HepG2 (cell line): ENCODE measurements at regions not wholly inside any gene's neighbourhood (a gene's known extent, or its start where the extent isn't known, plus 50 kb on each side); places are given as distances from the start of the nearest gene placed in this dataset.

Experiments
- ATAC-seq: fragments of 200-7000 bp; cut with Tn5 transposase; 3 replicates; pipeline ENCODE4 v1.9.1; 2020; ENCODE audit warnings: mild to moderate bottlenecking, moderate library complexity
- BruUV-seq: library from RNA; stranded (reverse); fragments of 400-500 nt; replicated peaks from 2 replicates; lab custom pipeline; 2021; lab: Mats Ljungman, UMichigan
- CTCF ChIA-PET: fragments of 300-600 bp; formaldehyde crosslinking; extraction: SDS; loops from one replicate; lab custom pipeline; 2021; ENCODE audit warnings: low total read pairs, inconsistent platforms, low intra/inter-chr PET ratio; lab: Yijun Ruan, JAX
- POLR2A ChIA-PET: fragments of 350-600 bp; sonication (Branson Sonifier 250); formaldehyde crosslinking; loops from one replicate; lab custom pipeline; 2020; ENCODE audit warnings: antibody characterized with exemption, inconsistent platforms; lab: Yijun Ruan, JAX
- DNase-seq: peaks from one replicate; pipeline ENCODE4 v3.0.0-alpha.2; 2015; ENCODE audit warnings: low spot score
- FAIRE-seq: peaks from 3 replicates; lab custom pipeline; 2011; peaks lifted over from hg19 to GRCh38; lab: Jason Lieb, UNC
- H2AFZ ChIP-seq: one replicate; pipeline ENCODE4 v1.6.1; 2011; ENCODE audit warnings: low read length, inconsistent platforms
- H3K27ac ChIP-seq: fragments of 300-600 bp; 3 replicates; pipeline ENCODE4 v1.8.0; 2011; ENCODE audit warnings: mixed run types, mild to moderate bottlenecking, mixed read lengths, low read length, inconsistent platforms; ENCODE audit not compliant: insufficient read depth; ENCODE audit errors: extremely low read length
- H3K27me3 ChIP-seq, 2 experiments: fragments of 200-600 bp in 1 of 2; 2 replicates in 1 of 2; 3 replicates in 1 of 2; pipeline versions ENCODE4 v1.6.0 to v1.8.0; 2011; ENCODE audit warnings: low read length in 2 of 2, mild to moderate bottlenecking in 2 of 2, moderate library complexity in 2 of 2, inconsistent platforms in 1 of 2; ENCODE audit not compliant: insufficient read depth in 2 of 2, control insufficient read depth in 1 of 2
- H3K36me3 ChIP-seq, 2 experiments: fragments of 200-600 bp in 1 of 2; replicated peaks in 1 of 2; 2 replicates in 1 of 2; 3 replicates in 1 of 2; pipeline versions ENCODE4 v1.5.1 to v1.8.0; 2011; ENCODE audit warnings: low read length in 2 of 2, inconsistent platforms in 1 of 2; ENCODE audit not compliant: insufficient read depth in 2 of 2, control insufficient read depth in 1 of 2
- H3K4me1 ChIP-seq: 2 replicates; pipeline ENCODE4 v1.5.1; 2012; ENCODE audit warnings: low read length, inconsistent platforms; ENCODE audit not compliant: insufficient read depth
- H3K4me2 ChIP-seq: 2 replicates; pipeline ENCODE4 v1.6.0; 2011; ENCODE audit warnings: low read depth, low read length, inconsistent platforms
- H3K4me3 ChIP-seq, 3 experiments: fragments of 200-600 bp in 1 of 3; sonication (generic), shearing (Covaris generic) in 1 of 3; replicated peaks in 1 of 3; 2 replicates each; pipeline ENCODE4 v1.5.1; 2011 to 2016; ENCODE audit warnings: low read length in 3 of 3, inconsistent platforms in 2 of 3, low read depth in 2 of 3, mild to moderate bottlenecking in 2 of 3, control low read depth in 1 of 3, mixed read lengths in 1 of 3; ENCODE audit not compliant: insufficient read depth in 1 of 3
- H3K79me2 ChIP-seq: one replicate; pipeline ENCODE4 v1.6.1; 2011; ENCODE audit warnings: low read length, inconsistent platforms; ENCODE audit not compliant: insufficient read depth
- H3K9ac ChIP-seq: 2 replicates; pipeline ENCODE4 v1.6.0; 2011; ENCODE audit warnings: mild to moderate bottlenecking, low read depth, low read length, inconsistent platforms; ENCODE audit not compliant: insufficient read depth
- H3K9me3 ChIP-seq: 2 replicates; pipeline ENCODE4 v1.5.1; 2012; ENCODE audit warnings: mild to moderate bottlenecking, low read length
- H4K20me1 ChIP-seq: 2 replicates; pipeline ENCODE4 v1.6.0; 2011; ENCODE audit warnings: inconsistent platforms, mild to moderate bottlenecking, low read length, moderate library complexity; ENCODE audit not compliant: insufficient read depth
- MLXIP ChIP-seq: sonication (generic); formaldehyde crosslinking; IDR thresholded peaks from 2 replicates; pipeline ENCODE4 v1.9.0; 2021; ENCODE audit warnings: missing genetic modification reagents, borderline replicate concordance
- PRDM10 ChIP-seq: sonication (generic); formaldehyde crosslinking; IDR thresholded peaks from 2 replicates; pipeline ENCODE4 v1.4.0; 2020; ENCODE audit warnings: low read depth, missing genetic modification reagents
- RFXAP ChIP-seq: sonication (generic); formaldehyde crosslinking; IDR thresholded peaks from 2 replicates; pipeline ENCODE4 v1.4.0; 2020; ENCODE audit warnings: missing genetic modification reagents, borderline replicate concordance
- SRF ChIP-seq: IDR thresholded peaks from 2 replicates; pipeline ENCODE4 v1.6.1; 2011; ENCODE audit warnings: mild to moderate bottlenecking, low read depth, low read length, moderate library complexity
- USF2 ChIP-seq, 2 experiments: sonication (generic) in 1 of 2; formaldehyde crosslinking in 1 of 2; IDR thresholded peaks; 2 replicates each; pipeline versions ENCODE4 v1.5.1 to v1.6.1; 2011 to 2020; ENCODE audit warnings: borderline replicate concordance in 1 of 2, low read depth in 1 of 2, low read length in 1 of 2, mild to moderate bottlenecking in 1 of 2, missing genetic modification reagents in 1 of 2, moderate library complexity in 1 of 2
- ZNF546 ChIP-seq: sonication (generic); formaldehyde crosslinking; conservative IDR thresholded peaks from 2 replicates; pipeline ENCODE4 v1.8.1; 2023; ENCODE audit warnings: mild to moderate bottlenecking, missing genetic modification reagents
- WGBS: methylation state at CpG from one replicate; pipeline ENCODE4 v1.1.6; 2017; ENCODE audit warnings: low lambda C conversion rate; 5-methylcytosine and 5-hydroxymethylcytosine counted together
- in situ Hi-C: cut with HindIII; loops from 2 replicates; pipeline ENCODE4 v1.10.0; 2017; ENCODE audit warnings: low pct_unique_long_range_greater_than_20kb; ENCODE audit not compliant: extremely low pct_ligation_motif_present
- intact Hi-C: fragments of 100-400 bp; cut with micrococcal nuclease; formaldehyde crosslinking; loops from one replicate; pipeline ENCODE4 v1.10.0; 2022; ENCODE audit not compliant: unreplicated experiment

GRCh38 chr3:116821371-116821770 lies 111.8 kb downstream of the TUSC7 start:
- no peak for ATAC-seq
- no peak overlapping the region for H3K4me2 ChIP-seq
- CTCF ChIA-PET = no interaction called here
- H3K27ac ChIP-seq = no peak overlapping the region
- no peaks in the 10 kb centered on the region for H3K79me2 ChIP-seq
- no TSS peak for BruUV-seq
- no peak overlapping the region for H3K9ac ChIP-seq
- no peak for FAIRE-seq
- no peak for DNase-seq
- H2AFZ ChIP-seq = no peak overlapping the region
- intact Hi-C loops = no loop called here
- H3K9me3 ChIP-seq = no peaks in the 10 kb centered on the region
- in situ Hi-C loops = no loop called here
- no peaks in the 10 kb centered on the region for H4K20me1 ChIP-seq
- no peak overlapping the region for H3K4me3 ChIP-seq
- H3K36me3 ChIP-seq = no peaks in the 10 kb centered on the region
- H3K27me3 ChIP-seq = no peaks in the 10 kb centered on the region
- H3K4me1 ChIP-seq = no peaks in the 10 kb centered on the region
- WGBS = 0% methylated on average over 1 of the region's 1 CpG
- TF ChIP-seq USF2 (IDR thresholded peaks at IDR 0.05; ENCODE audit: low read depth, low read length) (no peak), USF2 (CRISPR knock-in tag; IDR thresholded peaks at IDR 0.05; ENCODE audit: borderline replicate concordance) (no peak), MLXIP (CRISPR knock-in tag) (no peak), PRDM10 (CRISPR knock-in tag) (no peak), SRF (no peak), RFXAP (CRISPR knock-in tag) (no peak), ZNF546 (CRISPR knock-in tag) (no peak)
- POLR2A ChIA-PET = no interaction called here
